ENCODE measurements at regions not wholly inside any gene's neighbourhood (a gene's known extent, or its start where the extent isn't known, plus 50 kb on each side); places are given as distances from the start of the nearest gene placed in this dataset. TPM values are rescaled to one million over a fixed set of nuclear protein-coding genes. Genes with fewer than 3 reads are reported as not detected.

DNA sequence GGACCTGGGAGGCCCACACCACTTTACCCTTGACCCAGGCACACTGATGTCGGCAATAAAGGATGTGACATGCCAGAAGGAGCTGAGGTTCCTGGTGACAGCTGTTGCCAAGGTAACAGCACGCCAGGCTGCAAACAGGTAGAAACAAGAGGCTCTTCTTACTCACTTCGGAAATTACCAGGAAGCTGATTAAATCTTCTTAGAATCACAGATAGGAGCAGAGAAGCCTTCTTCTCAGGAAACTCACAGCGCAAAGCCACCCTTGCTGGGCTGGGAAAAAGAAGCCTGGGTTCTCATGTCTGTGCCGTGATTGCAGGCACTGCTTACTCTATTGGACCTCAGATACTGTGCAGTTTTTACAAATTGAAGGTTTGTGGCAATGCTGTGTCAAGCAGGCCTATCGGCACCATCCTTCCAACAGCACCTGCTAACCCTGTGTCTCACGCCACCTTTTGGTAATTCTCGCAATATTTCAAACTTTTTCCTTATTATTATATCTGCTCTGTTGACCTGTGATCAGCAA is 61.0 kb upstream of the TAF1B start:
- peaks cover 35% of the 10 kb centered on the region for H3K4me1 ChIP-seq (ENCODE audit: control insufficient read depth, insufficient read depth, low read length)
- H3K9me3 ChIP-seq (ENCODE audit: control insufficient read depth, insufficient read depth, low read length): no peaks in the 10 kb centered on the region
- no peaks in the 10 kb centered on the region for H3K36me3 ChIP-seq (ENCODE audit: control insufficient read depth, insufficient read depth, low read length)
- peak in 1 of 6 donors; percentile 73 for DNase-seq (ENCODE audit: low read depth in 4 of 6, low spot score in 6 of 6)
- H3K4me3 ChIP-seq (ENCODE audit: low read depth, low read length): no peak overlapping the region
- H3K27me3 ChIP-seq (ENCODE audit: control insufficient read depth, insufficient read depth, low read length): no peaks in the 10 kb centered on the region
- 51% methylated on average over 5 of the region's 8 CpGs for WGBS (ENCODE audit: insufficient coverage)
- no peak overlapping the region for H3K27ac ChIP-seq (ENCODE audit: low read depth, low read length)

DNA sequence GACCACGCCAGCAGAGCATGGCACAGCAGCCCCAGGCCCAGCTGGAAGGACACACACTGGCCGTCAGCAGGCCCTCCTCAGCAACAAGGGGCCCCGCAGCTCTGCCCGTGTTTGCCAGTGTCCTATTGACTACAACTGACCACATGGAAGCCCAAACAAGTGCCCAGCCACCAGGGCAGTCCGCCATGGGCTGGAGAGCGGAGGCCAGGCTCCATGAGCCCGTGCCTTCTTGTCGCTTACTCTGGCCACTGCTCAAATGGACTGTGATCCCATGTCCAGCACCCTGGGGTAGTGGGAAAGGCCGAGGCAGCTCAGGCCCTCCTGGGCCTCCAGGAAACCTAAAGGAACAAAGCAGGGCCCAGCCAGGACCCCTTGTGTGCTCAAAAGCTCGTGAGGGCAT is 53.9 kb upstream of the TAF1B start:
- 90% methylated on average over 10 of the region's 10 CpGs for WGBS (ENCODE audit: insufficient coverage)

DNA sequence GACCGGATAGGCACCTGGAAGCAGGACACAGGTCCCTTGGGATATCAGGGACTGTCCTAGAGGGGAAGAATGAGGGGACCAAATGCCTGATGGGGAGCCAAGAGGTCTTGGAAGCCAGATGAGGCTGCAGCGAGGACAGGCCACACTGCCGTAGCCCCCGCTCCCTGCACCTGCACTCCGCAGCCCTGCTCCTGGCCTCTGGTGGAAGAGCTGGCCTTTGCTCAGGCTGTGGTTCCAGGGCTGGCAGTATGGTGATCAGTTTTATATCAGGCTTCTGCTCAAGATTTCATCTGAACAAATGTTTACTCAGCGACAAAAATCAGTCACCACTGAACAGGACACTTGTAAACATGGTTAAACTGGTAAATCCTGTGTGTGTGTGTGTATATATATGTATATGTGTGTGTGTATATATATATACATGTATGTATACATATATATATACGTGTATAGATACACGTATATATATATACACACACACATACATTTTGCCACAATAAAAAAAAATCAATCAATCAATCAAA is 52.5 kb upstream of the TAF1B start:
- Histone ChIP-seq H3K4me3 (ENCODE audit: low read depth, low read length) (no peak overlapping the region), H3K27me3 (ENCODE audit: control insufficient read depth, insufficient read depth, low read length) (no peaks in the 10 kb centered on the region), H3K27ac (ENCODE audit: low read depth, low read length) (no peak overlapping the region), H3K36me3 (ENCODE audit: control insufficient read depth, insufficient read depth, low read length) (no peaks in the 10 kb centered on the region), H3K9me3 (ENCODE audit: control insufficient read depth, insufficient read depth, low read length) (no peaks in the 10 kb centered on the region), H3K4me1 (ENCODE audit: control insufficient read depth, insufficient read depth, low read length) (peaks cover 28% of the 10 kb centered on the region)
- 95% methylated on average over 5 of the region's 8 CpGs for WGBS (ENCODE audit: insufficient coverage)
- DNase-seq (ENCODE audit: low read depth in 4 of 6, low spot score in 6 of 6): no peak

More for the DNA sequence above, 53.9 kb upstream of the TAF1B start:
- Histone ChIP-seq H3K36me3 (ENCODE audit: control insufficient read depth, insufficient read depth, low read length) (no peaks in the 10 kb centered on the region), H3K27ac (ENCODE audit: low read depth, low read length) (no peak overlapping the region), H3K9me3 (ENCODE audit: control insufficient read depth, insufficient read depth, low read length) (no peaks in the 10 kb centered on the region), H3K4me3 (ENCODE audit: low read depth, low read length) (no peak overlapping the region), H3K27me3 (ENCODE audit: control insufficient read depth, insufficient read depth, low read length) (no peaks in the 10 kb centered on the region), H3K4me1 (ENCODE audit: control insufficient read depth, insufficient read depth, low read length) (peaks cover 28% of the 10 kb centered on the region)
- DNase-seq (ENCODE audit: low read depth in 4 of 6, low spot score in 6 of 6): no peak

DNA sequence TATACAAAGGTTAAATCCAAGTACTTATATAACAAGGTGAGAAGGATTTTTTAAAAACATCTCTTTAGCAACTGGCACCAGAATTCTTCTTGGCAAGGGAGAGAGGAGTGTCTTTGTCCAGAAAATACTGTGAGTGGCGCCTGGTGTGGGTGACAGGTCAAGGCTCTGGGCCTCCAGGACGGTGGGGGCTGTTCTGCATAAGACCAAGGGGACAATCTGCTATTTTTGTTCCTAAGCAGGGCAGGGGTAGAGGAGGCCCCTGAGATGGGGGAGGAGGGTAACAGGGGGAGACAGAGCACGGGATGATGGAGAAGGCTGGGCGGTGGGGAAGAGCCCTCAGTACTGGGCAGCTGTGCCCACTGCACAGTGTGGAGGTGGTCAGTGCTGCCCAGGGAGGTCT is 51.6 kb upstream of the TAF1B start:
- Histone ChIP-seq H3K36me3 (ENCODE audit: control insufficient read depth, insufficient read depth, low read length) (no peaks in the 10 kb centered on the region), H3K4me1 (ENCODE audit: control insufficient read depth, insufficient read depth, low read length) (peaks cover 26% of the 10 kb centered on the region), H3K9me3 (ENCODE audit: control insufficient read depth, insufficient read depth, low read length) (no peaks in the 10 kb centered on the region), H3K27me3 (ENCODE audit: control insufficient read depth, insufficient read depth, low read length) (no peaks in the 10 kb centered on the region), H3K4me3 (ENCODE audit: low read depth, low read length) (no peak overlapping the region), H3K27ac (ENCODE audit: low read depth, low read length) (no peak overlapping the region)
- no peak for DNase-seq (ENCODE audit: low read depth in 4 of 6, low spot score in 6 of 6)
- 56% methylated on average over 4 of the region's 4 CpGs for WGBS (ENCODE audit: insufficient coverage)

DNA sequence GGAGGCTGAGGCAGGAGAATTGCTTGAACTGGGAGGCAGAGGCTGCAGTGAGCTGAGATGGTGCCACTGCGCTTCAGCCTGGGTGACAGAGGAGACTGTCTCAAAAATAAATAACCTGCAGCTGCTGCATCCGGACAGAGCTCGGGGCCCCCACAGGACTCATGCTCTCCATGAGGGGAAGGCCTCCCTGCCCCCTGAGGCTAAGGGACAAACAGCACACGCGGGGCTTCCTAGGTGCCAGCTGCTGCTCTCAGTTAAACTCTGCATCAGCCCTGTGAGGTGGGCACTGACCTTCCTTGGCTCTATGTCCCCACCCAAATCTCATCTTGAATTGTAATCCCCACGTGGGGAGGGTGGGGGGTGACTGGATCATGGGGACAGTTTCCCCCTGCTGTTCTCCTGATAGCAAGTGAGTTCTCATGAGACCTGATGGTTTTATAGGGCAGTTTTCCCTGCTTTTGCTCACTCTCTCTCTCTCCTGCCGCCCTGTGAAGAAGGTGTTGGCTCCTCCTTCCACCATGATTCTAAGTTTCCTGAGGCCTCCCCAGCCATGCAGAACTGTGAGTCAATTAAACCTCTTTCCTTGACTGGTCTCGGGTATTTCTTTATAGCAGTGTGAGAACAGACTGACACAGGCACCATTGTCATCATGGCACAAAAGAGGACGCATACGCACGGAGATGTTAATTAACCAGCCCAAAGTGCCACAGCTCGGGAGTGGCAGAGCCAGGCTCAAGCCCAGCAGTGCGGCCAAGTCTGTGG is 49.9 kb upstream of the TAF1B start:
- DNase-seq (ENCODE audit: low read depth in 4 of 6, low spot score in 6 of 6): no peak
- no peak overlapping the region for H3K27ac ChIP-seq (ENCODE audit: low read depth, low read length)
- H3K36me3 ChIP-seq (ENCODE audit: control insufficient read depth, insufficient read depth, low read length): no peaks in the 10 kb centered on the region
- 41% methylated on average over 8 of the region's 13 CpGs for WGBS (ENCODE audit: insufficient coverage)
- H3K9me3 ChIP-seq (ENCODE audit: control insufficient read depth, insufficient read depth, low read length): no peaks in the 10 kb centered on the region
- H3K4me1 ChIP-seq (ENCODE audit: control insufficient read depth, insufficient read depth, low read length): peaks cover 21% of the 10 kb centered on the region
- H3K27me3 ChIP-seq (ENCODE audit: control insufficient read depth, insufficient read depth, low read length): no peaks in the 10 kb centered on the region
- H3K4me3 ChIP-seq (ENCODE audit: low read depth, low read length): no peak overlapping the region

Small RNA genes lying in the stretch of these regions (small RNA-seq; reads per million reads assigned to genes)
- not detected for gene AC082651.2 (ENCODE audit: low replicate concordance)
- not detected for gene RNU4-73P (ENCODE audit: low replicate concordance)
